Cerebellar nuclear complex (tissue), 1 donor: ENCODE measurements at regions not wholly inside any gene's neighbourhood (a gene's known extent, or its start where the extent isn't known, plus 50 kb on each side); places are given as distances from the start of the nearest gene placed in this dataset.
"Not testable (repeated sequence)": the region's sequence is repeated elsewhere in the genome, so short reads cannot be mapped to it uniquely, and the experiment has no call there.

Source experiments
- DNase-seq, 2 experiments: peaks; one replicate each; lab custom pipeline; 2025; lab: John Stamatoyannopoulos, UW

DNA sequence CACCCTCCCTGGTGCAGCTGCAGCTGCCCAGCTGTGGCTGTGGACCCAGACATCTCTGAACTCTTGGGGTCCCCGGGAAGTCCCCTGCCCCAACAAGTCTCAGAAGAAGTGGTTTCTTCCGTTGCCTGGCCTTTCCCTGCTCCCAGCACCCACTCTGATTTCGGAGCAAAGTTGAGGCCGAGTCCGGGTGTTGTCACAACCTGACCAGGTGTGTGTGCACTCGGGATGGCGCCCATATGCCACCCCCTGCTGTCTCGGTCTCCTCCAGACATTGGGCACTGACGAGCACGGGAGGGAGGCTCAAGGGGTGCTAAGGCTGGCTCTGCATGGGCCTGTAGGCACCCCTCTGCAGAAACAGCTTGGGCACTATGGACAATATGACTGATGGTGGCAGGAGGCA is 1055.3 kb downstream of the REEP3 start:
- DNase-seq = no peak

DNA sequence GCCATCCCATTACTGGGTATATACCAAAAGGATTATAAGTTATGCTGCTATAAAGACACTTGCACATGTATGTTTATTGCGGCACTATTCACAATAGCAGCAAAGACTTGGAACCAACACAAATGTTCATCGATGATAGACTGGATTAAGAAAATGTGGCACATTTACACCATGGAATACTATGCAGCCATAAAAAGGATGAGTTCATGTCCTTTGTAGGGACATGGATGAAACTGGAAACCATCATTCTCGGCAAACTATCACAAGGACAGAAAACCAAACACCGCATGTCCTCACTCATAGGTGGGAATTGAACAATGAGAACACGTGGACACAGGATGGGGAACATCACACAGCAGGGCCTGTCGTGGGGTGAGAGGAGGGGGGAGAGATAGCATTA is 1057.6 kb downstream of the REEP3 start:
- not testable (repeated sequence) for DNase-seq

DNA sequence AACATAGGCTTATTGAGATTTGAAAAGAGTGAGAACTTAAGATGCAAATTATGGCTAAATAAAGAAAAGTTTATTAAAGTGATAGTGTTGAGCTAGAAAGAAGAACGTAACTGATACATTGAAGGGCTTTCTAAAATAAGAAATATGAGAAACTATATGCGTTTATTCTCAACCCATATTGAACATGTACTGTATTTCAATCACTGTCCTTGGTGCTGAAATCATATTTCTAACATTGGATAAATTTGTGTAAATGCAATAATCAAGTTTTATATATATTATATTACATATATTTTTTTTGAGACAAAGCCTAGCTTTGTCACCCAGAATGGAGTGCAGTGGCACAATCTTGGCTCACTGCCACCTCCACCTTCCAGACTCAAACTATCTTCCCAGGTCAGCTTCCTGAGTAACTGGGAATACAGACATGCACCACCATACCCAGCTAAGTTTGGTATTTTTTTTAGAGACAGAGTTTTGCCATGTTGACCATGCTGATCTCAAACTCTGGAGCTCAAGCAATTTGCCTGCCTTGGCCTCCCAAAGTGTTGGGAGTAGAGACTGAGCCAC is 1065.8 kb downstream of the REEP3 start:
- DNase-seq = no peak

DNA sequence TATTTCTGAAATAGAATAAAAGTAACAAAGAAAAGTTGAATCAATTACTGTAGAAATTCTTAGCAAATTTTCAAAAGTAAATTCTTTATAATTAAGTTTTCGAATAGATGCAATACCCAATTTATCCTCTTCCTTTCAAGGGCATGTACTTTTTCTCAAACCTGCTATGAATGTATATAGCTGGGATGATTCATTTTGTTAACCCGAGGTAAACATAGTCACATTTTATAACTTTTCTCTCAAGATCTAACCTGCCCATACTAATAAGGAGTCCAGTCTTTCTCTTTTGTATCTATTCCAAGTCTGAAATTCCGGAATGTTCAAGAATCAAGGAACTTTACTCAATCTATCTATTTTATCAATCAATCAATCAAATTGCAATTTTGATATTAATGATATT is 1072.9 kb downstream of the REEP3 start:
- DNase-seq = no peak

DNA sequence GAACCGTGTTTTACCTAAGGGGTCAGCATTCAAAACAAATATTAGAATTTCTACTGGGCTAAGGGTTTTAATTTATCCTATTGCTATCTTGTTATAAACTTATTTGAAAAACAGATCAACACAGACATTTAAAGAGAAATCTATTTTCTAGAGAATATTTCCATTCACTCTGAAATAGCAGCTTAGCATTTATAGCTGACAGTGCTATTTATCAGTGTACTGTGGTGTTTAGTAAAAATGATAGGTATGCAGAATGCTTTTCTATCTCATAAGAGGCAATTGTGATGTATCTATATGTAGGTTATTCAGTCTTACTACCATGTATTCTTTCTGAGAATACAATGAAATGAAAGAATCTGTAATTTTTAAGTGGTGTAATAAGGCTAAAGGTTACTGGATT is 1077.4 kb downstream of the REEP3 start:
- DNase-seq = no peak

DNA sequence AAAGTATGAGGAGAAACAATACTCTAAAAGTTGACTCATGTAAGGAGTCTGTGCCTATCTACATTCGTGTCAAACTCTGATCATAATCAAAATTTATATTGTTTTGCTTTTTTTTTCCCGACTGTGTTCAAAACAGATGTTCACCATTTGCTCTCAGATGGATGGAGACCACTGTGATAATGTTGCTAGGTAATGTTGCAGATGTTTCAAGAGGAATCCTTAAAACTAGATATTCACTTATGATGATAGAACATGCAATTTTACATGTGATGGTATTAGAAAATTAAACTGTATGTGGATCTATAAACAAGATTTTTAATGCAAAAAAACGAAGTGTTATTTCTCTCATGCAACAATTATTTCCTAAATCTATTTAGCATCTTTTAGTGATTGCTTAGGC is 1080.1 kb downstream of the REEP3 start:
- no peak for DNase-seq

DNA sequence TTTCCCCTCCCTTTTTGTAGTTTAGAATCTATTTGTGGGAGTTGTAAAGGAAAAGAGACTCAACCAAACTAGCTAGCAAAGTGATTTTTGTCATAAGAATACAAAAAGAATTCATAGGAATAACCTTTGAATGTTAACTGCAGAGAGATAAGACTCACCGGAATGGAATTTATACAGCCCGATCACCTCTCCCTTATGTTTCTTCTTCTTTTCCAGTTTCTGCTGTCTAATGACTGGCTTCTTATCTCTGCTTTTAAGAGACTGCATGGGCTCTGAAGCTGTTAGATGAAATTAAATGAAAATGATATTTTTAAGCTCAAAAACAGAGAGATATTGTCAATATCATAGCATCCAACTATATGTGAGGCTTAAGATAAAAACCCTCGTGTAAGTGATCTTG is 1095.9 kb downstream of the REEP3 start:
- DNase-seq = no peak

DNA sequence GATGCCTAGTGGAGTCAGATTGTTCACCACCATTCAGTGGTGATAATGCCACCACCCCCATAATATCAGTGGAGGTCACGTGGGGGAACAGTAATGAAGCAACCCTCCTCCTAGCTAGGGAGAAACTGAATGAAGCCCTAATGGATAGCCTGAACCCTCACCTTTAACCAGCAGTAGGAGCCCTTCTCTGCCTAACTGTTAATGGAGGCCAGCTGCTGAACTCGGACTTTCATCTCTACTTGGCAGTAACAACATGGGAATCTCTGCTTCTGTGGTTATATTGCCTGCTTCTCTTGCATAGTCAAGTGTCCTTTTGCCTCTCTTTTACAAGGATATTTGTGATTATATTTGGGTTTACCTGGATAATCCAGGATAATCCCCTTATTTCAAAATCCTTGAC is 1097.9 kb downstream of the REEP3 start:
- no peak for DNase-seq

DNA sequence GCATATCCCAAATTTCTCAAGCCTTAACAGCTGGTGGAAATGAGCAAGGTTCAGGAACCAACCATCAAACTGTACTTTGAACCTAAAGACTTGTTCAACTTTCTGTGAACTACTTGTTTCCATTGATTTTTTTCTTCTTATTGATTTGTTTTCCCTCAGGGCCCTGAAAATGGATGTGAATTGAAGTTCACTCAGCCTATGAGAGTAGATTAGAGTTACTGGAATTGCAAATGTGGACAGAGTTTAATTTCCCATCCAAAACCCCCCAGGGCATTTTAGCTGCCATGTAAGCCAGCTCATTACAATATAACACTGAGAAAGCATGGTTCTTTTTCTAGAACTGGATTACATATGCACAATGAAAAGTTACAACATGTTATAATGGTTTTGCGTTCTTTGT is 1105.7 kb downstream of the REEP3 start:
- DNase-seq = no peak

DNA sequence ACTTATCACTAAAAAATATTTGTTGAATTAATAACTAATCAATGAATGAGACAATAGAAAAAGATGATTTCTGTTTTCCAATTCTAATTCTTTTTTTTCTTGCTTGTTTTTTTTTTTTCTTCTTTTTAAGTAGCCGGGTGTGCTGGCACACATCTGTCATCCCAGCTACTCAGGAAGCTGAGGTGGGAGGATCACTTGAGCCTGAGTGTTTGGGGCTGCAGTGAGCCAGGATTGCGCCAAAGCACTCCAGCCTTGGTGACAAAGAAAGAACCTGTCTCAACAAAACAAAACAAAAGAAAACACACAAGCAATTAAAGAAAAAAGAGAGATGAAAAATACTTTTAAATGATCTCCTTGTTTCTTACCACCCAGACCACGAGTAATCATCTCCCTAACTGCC is 1109.3 kb downstream of the REEP3 start:
- DNase-seq = no peak

DNA sequence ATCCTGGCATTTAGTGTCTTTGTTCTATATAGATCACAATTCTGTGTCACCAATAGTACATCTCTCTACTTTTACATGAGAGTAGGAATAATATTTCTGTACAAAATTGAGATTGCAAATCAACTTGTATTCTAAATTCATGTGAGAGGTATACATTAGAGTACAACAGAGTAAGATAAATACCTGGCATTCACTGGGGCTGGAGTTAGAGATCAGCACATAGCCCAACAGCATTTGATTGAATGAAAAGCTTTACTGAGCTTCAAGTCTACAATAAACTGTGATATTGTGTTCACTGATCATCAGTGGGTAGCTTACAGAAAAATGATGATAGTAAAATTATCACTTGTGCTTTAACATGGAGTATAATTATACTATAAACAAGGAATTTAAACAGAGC is 1114.7 kb downstream of the REEP3 start:
- DNase-seq = no peak

DNA sequence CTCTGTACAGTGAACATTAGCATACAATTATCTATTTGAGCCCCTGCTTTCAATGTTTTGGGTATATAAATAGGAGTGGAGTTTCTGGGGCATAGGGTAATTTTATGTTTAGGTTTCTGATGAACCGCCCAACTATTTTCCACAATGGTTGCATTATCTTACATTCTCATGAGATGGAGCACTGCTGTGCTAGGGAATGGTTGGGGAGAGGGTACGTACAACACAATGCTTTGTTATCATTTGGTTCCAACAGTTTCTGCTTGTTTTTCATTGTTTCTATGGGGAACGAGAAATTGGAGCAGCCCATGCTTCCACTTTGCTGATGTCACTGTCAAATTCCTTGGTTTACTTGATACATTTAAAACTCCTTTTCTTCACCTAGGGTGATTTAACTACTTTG is 1115.3 kb downstream of the REEP3 start:
- DNase-seq = no peak

DNA sequence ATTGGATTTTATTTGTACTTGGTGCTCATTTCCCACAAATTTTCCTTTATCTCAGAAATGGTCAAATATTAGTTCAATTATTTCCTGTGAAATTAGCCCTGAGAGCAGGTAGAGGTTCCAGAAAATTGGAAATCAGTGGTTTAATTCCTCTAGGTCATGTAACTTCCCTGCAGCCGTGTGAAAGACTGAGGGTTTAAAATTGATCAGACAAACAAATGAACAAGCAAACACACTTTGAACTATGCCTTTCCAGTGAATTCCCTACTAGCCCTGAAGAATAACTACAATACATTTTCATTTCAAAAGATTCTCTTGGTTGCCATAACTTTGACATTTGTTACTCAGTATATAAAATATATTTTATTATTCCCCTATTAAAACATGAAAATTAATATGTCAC is 1116.7 kb downstream of the REEP3 start:
- no peak for DNase-seq

DNA sequence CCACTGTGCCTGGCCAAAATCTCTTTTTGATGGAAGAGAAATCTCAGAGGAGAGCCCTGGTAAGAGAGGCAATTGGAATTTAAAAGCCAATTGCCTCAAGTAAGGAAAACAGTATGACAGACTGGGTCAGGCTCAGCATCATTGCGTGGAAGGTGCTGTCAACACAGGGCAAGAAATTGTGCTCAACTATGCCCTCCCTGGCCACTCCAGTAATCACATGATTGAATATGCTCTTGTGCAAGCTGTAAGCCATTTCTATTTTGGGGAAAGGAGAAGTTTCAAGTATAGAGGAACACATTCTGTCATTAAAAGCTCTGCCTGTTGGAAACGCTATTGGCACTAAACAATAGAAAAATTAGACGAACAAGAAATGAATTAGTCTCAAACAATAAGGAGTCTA is 1127.7 kb downstream of the REEP3 start:
- no peak for DNase-seq

DNA sequence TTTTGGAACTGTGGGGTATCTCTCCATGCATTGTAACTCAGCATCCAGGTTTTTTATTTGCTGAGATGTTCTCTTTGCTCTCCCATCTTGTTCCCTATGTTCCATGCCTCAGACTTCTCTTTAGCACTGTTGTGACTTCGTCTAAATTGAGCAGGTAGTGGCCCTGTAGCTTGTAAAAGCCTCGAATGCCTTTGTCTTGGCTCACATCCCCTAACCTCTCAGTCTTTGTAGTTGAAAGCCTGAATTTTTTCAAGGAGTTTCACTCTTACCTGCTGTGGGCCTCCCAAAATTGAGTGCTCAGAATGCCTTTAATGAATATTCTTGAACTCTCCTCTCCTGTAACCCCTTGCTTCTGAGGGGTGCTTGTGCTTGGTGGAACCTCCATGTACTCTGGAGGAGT is 1137.3 kb downstream of the REEP3 start:
- DNase-seq = no peak

DNA sequence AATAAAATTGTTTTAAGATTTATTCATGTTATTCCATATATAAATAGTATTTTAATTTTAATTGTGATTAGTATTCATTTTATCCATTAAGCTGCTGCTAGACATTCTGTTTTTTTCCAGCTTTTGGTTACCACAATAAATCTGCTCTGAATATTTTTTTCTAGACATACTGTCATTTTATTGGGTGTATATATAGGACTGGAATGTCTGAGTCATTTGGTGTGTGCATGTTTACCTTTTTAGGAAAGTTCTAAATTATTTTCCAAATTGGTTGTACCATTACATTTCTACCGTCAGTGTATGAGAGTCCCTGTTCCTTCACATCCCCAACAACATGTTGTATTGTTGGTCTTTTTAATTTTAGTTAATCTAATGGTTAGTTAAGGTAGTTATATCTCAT is 1138.1 kb downstream of the REEP3 start:
- DNase-seq = no peak

DNA sequence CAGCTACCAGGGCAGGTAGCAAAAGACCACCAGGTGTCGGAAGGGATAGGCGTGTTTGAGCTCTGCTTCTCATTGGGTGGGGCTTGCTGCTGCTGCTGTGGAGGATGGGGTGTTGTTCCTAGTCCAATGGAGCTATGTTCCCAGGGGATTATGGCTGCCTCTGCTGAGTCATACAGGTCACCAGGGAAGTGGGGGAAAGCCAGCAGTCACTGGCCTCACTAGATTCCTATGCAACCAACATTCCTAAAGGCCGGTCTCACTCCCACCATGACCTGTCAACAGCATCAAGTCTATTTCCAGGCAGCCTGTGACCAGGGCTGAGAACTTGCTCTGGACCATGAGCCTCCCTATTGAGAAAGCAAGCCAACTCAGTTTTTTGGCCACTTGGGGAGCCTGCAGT is 1160.8 kb downstream of the REEP3 start:
- no peak for DNase-seq

DNA sequence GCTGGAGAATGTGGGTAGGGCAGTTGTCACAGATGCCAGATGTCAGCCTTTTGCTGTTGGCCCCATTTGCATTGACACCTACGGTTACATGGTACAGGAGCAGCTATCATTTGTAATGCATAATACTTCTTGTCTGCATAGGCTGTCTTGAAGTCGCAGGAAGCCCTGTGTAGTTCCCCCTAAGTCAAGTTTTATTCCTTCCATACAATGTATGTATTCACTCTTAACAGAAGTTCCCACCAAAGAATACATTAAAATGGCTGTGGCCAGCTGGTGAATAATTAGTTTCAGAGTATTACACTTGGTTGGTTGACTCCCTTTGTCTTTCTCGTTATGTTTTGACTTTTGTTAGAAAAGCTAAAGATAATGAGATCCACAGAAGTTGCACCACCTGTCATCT is 1169.0 kb downstream of the REEP3 start:
- DNase-seq = no peak

DNA sequence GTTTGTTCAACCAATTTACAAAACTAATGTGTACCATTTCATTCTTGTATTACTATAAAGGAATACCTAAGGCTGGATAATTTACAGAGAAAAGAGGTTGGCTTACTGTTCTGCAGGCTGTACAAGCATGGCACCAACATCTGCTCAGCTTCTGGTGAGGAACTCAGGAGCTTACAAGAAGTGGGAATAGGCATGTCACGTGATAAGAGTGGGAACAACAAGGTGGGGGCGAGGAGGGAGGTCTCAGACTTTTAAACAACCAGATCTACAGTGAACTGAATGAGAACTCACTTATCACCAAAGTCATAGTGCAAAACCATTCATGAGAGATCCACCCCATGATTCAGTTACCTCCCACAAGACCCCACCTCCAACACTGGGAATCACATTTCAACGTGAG is 1178.0 kb downstream of the REEP3 start:
- DNase-seq = no peak

DNA sequence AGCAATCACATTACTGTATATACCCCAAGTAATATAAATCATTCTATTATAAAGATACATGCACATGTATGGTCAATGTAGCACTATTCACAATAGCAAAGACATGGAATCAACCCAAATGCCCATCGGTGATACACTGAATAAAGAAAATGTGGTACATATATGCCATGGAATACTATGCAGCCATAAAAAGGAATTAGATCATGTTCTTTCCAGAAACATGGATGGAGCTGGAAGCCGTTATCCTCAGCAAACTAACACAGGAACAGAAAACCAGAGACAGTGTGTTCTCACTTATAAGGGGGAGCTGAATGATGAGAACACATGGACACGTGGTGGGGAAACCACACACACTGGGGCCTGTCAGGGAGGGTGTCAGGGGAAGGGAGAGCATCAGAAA is 1180.9 kb downstream of the REEP3 start:
- not testable (repeated sequence) for DNase-seq

DNA sequence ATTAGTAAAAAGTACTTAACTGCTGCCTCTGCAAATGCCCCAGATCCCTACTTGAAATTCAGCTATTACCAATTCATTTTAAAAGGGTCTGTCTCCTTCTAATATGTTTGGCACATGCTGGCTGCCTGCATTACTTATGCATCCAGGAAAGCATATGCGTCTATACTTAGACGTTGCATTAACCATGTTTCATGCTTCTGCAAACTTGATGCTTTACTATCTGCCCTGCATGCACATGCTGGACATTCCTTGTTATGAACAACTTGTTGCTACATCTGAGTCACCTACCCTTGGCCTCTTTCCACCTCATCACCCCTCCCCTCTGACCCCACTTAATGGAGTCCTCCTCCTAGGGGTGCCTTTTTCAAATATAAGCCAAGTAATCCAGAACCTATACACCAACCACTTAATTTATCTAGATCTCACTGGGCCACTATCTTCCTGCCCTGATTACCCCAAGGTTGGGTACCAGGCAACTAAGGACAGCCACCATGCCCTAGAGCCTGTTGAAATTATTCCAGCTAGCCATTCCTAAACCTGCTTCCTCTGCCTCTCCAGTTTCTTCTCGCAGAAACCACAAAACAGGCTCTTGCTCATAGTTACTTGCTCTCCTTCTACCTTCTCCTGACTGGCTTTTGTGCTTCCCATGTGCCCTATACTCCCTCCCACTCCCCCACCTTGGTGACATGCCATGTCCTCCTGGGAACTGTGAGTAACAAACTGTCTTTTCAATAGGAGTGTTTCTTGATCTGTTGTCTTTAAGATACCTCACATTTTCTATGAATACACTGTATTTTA is 1187.9 kb downstream of the REEP3 start:
- no peak for DNase-seq

DNA sequence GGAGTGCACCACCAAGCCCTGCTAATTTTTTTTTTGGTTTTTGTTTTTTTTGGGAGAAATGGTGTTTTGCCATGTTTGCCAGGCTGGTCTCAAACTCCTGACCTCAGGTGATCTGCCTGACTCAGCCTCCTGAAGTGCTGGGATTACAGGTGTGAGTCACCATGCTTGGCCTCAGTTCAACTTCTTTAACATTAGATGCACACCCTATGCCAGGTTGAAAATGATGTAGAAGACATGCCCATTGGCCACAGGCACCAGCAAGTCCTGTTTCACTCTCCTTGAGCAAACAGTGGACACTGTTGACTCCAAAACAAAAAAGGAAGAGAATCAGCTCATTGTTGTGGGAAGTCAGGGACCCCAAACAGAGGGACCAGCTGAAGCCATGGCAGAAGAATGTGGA is 1205.3 kb downstream of the REEP3 start:
- no peak for DNase-seq

DNA sequence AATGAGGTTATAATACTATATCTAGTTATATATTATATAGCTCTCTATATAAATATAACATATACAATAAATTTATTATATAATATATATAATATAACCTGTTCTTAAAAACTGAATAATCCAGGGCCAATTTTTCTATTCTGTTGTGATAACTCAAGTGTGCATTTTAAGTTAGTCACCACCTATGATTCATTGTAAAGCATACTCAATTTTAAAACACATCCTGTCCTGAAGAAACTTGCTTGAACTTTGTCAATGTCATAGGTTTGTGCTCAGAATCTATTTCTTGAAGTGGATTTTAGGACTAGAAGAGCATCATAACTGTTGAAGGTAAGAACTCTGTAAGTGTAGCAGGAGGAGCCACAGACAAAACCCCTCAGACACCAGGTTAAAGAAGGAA is 1209.8 kb downstream of the REEP3 start:
- DNase-seq = no peak

DNA sequence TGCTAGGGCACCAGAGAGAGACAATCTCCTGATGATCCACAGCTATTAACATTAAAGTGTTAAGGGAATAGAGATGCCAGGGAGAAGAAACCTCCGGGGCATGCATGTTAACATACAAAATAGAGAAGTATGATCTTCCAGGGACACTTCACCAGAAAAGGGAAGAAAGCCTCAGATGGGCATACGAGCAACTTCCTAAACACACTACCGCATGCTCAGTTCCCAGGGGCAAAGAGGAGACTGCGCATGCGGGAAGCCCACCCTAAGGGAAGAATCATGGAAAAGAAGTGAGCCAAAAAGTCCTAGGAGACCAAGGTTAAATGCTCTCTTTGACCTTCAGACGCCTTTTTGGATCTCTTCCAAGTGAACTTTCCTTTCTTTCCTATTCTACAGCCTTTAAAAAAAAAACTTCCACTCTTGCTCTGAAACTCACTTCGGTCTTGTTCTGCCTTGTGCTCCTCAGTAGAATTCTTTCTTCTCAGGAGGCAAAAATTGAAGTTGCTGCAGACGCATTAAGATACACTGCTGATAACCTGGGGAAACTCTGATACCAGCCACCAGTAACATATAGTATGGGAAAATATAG is 1211.3 kb downstream of the REEP3 start:
- no peak for DNase-seq
